ENCODE measurements at regions not wholly inside any gene's neighbourhood (a gene's known extent, or its start where the extent isn't known, plus 50 kb on each side); places are given as distances from the start of the nearest gene placed in this dataset.

DNA sequence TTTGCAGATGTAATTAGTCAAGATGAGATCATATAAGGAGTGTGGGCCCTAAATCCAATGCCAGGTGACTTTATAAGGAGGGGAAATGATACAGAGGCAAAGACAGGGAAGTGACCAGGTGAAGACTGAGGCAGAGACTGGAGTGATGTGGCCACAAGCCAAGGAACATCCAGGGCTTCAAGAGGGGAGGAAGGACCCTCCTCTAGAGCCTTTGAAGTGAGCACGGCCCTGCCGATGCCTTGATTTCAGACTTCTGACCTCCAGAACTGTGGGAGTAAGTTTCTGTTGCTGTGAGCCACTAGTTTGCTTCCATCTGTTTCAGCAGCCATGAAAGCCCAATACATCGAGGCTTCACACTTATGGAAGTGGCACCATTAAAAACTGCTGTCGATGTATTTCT is 78.7 kb downstream of the SHANK2 start:
- TF ChIP-seq POLR2A (IDR thresholded peaks at IDR 0.05), result no peak
- TF ChIP-seq, protein P1, sequence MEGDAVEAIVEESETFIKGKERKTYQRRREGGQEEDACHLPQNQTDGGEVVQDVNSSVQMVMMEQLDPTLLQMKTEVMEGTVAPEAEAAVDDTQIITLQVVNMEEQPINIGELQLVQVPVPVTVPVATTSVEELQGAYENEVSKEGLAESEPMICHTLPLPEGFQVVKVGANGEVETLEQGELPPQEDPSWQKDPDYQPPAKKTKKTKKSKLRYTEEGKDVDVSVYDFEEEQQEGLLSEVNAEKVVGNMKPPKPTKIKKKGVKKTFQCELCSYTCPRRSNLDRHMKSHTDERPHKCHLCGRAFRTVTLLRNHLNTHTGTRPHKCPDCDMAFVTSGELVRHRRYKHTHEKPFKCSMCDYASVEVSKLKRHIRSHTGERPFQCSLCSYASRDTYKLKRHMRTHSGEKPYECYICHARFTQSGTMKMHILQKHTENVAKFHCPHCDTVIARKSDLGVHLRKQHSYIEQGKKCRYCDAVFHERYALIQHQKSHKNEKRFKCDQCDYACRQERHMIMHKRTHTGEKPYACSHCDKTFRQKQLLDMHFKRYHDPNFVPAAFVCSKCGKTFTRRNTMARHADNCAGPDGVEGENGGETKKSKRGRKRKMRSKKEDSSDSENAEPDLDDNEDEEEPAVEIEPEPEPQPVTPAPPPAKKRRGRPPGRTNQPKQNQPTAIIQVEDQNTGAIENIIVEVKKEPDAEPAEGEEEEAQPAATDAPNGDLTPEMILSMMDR (IDR thresholded peaks at IDR 0.05), result no peak
